CD14-positive monocyte (primary cell): ENCODE measurements at regions not wholly inside any gene's neighbourhood (a gene's known extent, or its start where the extent isn't known, plus 50 kb on each side); places are given as distances from the start of the nearest gene placed in this dataset.

ENCODE experiments used
- DNase-seq, 3 donors: peaks; one replicate each; pipeline ENCODE4 v3.0.0-alpha.2; 2011 to 2022
- H2AFZ ChIP-seq: 2 replicates; pipeline ENCODE4 v1.6.0; 2012; ENCODE audit warnings: mild to moderate bottlenecking, low read depth, low read length, inconsistent platforms; ENCODE audit not compliant: insufficient read depth, poor library complexity, severe bottlenecking
- H3K27ac ChIP-seq, 2 donors: 1 replicate in 1 of 2; 2 replicates in 1 of 2; pipeline ENCODE4 v1.5.1; 2012 to 2013; ENCODE audit warnings: low read length in 2 of 2, control low read depth in 1 of 2, inconsistent platforms in 1 of 2, low read depth in 1 of 2, mild to moderate bottlenecking in 1 of 2
- H3K27me3 ChIP-seq, 2 donors: one replicate each; pipeline versions ENCODE4 v1.6.0 to v1.6.1; 2011 to 2013; ENCODE audit warnings: low read length in 2 of 2; ENCODE audit not compliant: control insufficient read depth in 2 of 2, insufficient read depth in 2 of 2
- H3K36me3 ChIP-seq, 2 donors: replicated peaks in 1 of 2; 1 replicate in 1 of 2; 2 replicates in 1 of 2; pipeline versions ENCODE4 v1.5.1 to v1.6.1; 2012 to 2013; ENCODE audit warnings: low read length in 2 of 2, control low read depth in 1 of 2, inconsistent platforms in 1 of 2, mild to moderate bottlenecking in 1 of 2; ENCODE audit not compliant: insufficient read depth in 2 of 2, control insufficient read depth in 1 of 2
- H3K4me1 ChIP-seq, 2 donors: 1 replicate in 1 of 2; 2 replicates in 1 of 2; pipeline versions ENCODE4 v1.5.1 to v1.6.1; 2012 to 2013; ENCODE audit warnings: low read length in 2 of 2, control low read depth in 1 of 2, inconsistent platforms in 1 of 2, mild to moderate bottlenecking in 1 of 2, moderate library complexity in 1 of 2; ENCODE audit not compliant: insufficient read depth in 2 of 2, control insufficient read depth in 1 of 2
- H3K4me2 ChIP-seq: replicated peaks from 2 replicates; pipeline ENCODE3; 2012; ENCODE audit warnings: low read length, moderate library complexity, mild to moderate bottlenecking; ENCODE audit not compliant: poor library complexity, severe bottlenecking; ENCODE audit errors: extremely low read depth
- H3K4me3 ChIP-seq, 3 experiments: fragments of 200-600 bp in 1 of 3; sonication (generic) in 1 of 3; replicated peaks in 1 of 3; 1 replicate in 2 of 3; 2 replicates in 1 of 3; pipeline ENCODE4 v1.5.1; 2011 to 2013; ENCODE audit warnings: low read length in 3 of 3, mild to moderate bottlenecking in 3 of 3, control low read depth in 2 of 3, low read depth in 2 of 3, inconsistent platforms in 1 of 3, moderate library complexity in 1 of 3
- H3K79me2 ChIP-seq: 2 replicates; pipeline ENCODE4 v1.6.0; 2012; ENCODE audit warnings: mild to moderate bottlenecking, control low read depth, inconsistent platforms, low read length, moderate library complexity; ENCODE audit not compliant: insufficient read depth
- H3K9ac ChIP-seq: 2 replicates; pipeline ENCODE4 v1.6.0; 2017; ENCODE audit warnings: low read length, mild to moderate bottlenecking; ENCODE audit not compliant: insufficient read depth, poor library complexity, severe bottlenecking
- H3K9me3 ChIP-seq, 2 donors: replicated peaks in 1 of 2; 1 replicate in 1 of 2; 2 replicates in 1 of 2; pipeline versions ENCODE4 v1.5.1 to v1.6.1; 2012 to 2013; ENCODE audit warnings: low read length in 2 of 2, control low read depth in 1 of 2; ENCODE audit not compliant: control insufficient read depth in 1 of 2, insufficient read depth in 1 of 2
- H4K20me1 ChIP-seq: 2 replicates; pipeline ENCODE4 v1.6.0; 2012; ENCODE audit warnings: mild to moderate bottlenecking, low read length, control low read depth, moderate library complexity; ENCODE audit not compliant: insufficient read depth
- H3K27ac Mint-ChIP-seq, 7 donors: one replicate each; pipeline ENCODE4 v1.8.0; 2020; ENCODE audit warnings: mild to moderate bottlenecking in 7 of 7, mixed read lengths in 7 of 7, moderate library complexity in 6 of 7, inconsistent platforms in 2 of 7
- H3K27me3 Mint-ChIP-seq, 3 donors: one replicate each; pipeline ENCODE4 v1.8.0; 2021 to 2022; ENCODE audit warnings: low read depth in 3 of 3, mild to moderate bottlenecking in 3 of 3, mixed read lengths in 3 of 3, moderate library complexity in 3 of 3, inconsistent platforms in 1 of 3
- H3K36me3 Mint-ChIP-seq, 2 donors: one replicate each; pipeline ENCODE4 v1.8.0; 2020; ENCODE audit warnings: mixed read lengths in 2 of 2, inconsistent platforms in 1 of 2, mild to moderate bottlenecking in 1 of 2
- H3K4me1 Mint-ChIP-seq: one replicate; pipeline ENCODE4 v1.8.0; 2020; ENCODE audit warnings: mild to moderate bottlenecking, mixed read lengths
- H3K4me3 Mint-ChIP-seq, 2 donors: one replicate each; pipeline ENCODE4 v1.8.0; 2020; ENCODE audit warnings: mild to moderate bottlenecking in 2 of 2, mixed read lengths in 2 of 2, moderate library complexity in 1 of 2
- H3K9me3 Mint-ChIP-seq, 7 donors: one replicate each; pipeline ENCODE4 v1.8.0; 2020 to 2022; ENCODE audit warnings: mixed read lengths in 7 of 7, mild to moderate bottlenecking in 6 of 7, moderate library complexity in 6 of 7, inconsistent platforms in 2 of 7
- CTCF ChIP-seq: fragments of 200-600 bp; IDR thresholded peaks from one replicate; pipeline ENCODE4 v1.8.0; 2022; ENCODE audit warnings: antibody characterized with exemption, mild to moderate bottlenecking
- WGBS: methylation state at CpG from one replicate; pipeline ENCODE4 v1.1.5; 2013; ENCODE audit warnings: missing lambda C conversion rate; ENCODE audit not compliant: insufficient coverage; 5-methylcytosine and 5-hydroxymethylcytosine counted together
- intact Hi-C, 2 donors: fragments of 100-400 bp; cut with micrococcal nuclease; formaldehyde crosslinking; loops; one replicate each; pipeline versions ENCODE4 v1.15.0 to v1.15.1; 2023

GRCh38 chr5:25649628-25650265, 1005.0 kb upstream of the CDH10 start:
- H3K4me1 Mint-ChIP-seq: no peaks in the 10 kb centered on the region

More at GRCh38 chr5:25649628-25650265, 1005.0 kb upstream of the CDH10 start:
- Mint-ChIP-seq H3K27me3 (peaks cover 0 to 2% (median 0%) of the 10 kb centered on the region in 3 donors), H3K9me3 (peaks cover 5 to 17% (median 8%) of the 10 kb centered on the region in 7 donors), H3K36me3 (no peaks in the 10 kb centered on the region), H3K4me3 (no peak overlapping the region), H3K27ac (no peak overlapping the region)
- H3K9me3 ChIP-seq: peaks cover under 1 to 5% of the 10 kb centered on the region in 2 donors
- no peak overlapping the region for H3K4me2 ChIP-seq
- no peak overlapping the region for H3K27ac ChIP-seq
- H3K36me3 ChIP-seq: no peaks in the 10 kb centered on the region
- H3K4me1 ChIP-seq: no peaks in the 10 kb centered on the region
- no peak overlapping the region for H3K4me3 ChIP-seq
- no peak for DNase-seq
- H3K79me2 ChIP-seq: no peaks in the 10 kb centered on the region
- H3K9ac ChIP-seq: no peak overlapping the region
- H3K27me3 ChIP-seq: no peaks in the 10 kb centered on the region
- no peak for TF ChIP-seq CTCF
- no peak overlapping the region for H2AFZ ChIP-seq
- H4K20me1 ChIP-seq: no peaks in the 10 kb centered on the region
- 96% methylated on average over 10 of the region's 16 CpGs for WGBS
- intact Hi-C loops: no loop called here
